ENCODE measurements at regions not wholly inside any gene's neighbourhood (a gene's known extent, or its start where the extent isn't known, plus 50 kb on each side); places are given as distances from the start of the nearest gene placed in this dataset.

GRCh38 chr20:10951904-10952303 lies 278.1 kb upstream of the JAG1 start:
- ATAC-seq, result no peak

GRCh38 chr20:10953437-10953836 lies 279.6 kb upstream of the JAG1 start:
- intact Hi-C loops (cut with DNase I), result no loop called here
- no peak for TF ChIP-seq CTCF (IDR thresholded peaks at IDR 0.05)
- Histone ChIP-seq H3K27ac (no peak overlapping the region), H3K4me3 (no peak overlapping the region), H3K36me3 (no peaks in the 10 kb centered on the region), H3K4me1 (no peaks in the 10 kb centered on the region), H3K27me3 (ENCODE audit: low read depth) (no peaks in the 10 kb centered on the region), H3K9me3 (no peaks in the 10 kb centered on the region)
- DNase-seq, result no peak
- no peak for ATAC-seq

More at GRCh38 chr20:10951904-10952303, 278.1 kb upstream of the JAG1 start:
- Histone ChIP-seq H3K4me3 (no peak overlapping the region), H3K36me3 (no peaks in the 10 kb centered on the region), H3K4me1 (no peaks in the 10 kb centered on the region), H3K27ac (no peak overlapping the region), H3K27me3 (ENCODE audit: low read depth) (no peaks in the 10 kb centered on the region), H3K9me3 (no peaks in the 10 kb centered on the region)
- TF ChIP-seq CTCF (IDR thresholded peaks at IDR 0.05), result no peak
- intact Hi-C loops (cut with DNase I), result no loop called here
- no peak for DNase-seq

- H3K27ac ChIP-seq, result no peak overlapping the region
- H3K36me3 ChIP-seq, result no peaks in the 10 kb centered on the region
- no peak overlapping the region for H3K4me3 ChIP-seq
- no peaks in the 10 kb centered on the region for H3K27me3 ChIP-seq (ENCODE audit: low read depth)
- no peaks in the 10 kb centered on the region for H3K4me1 ChIP-seq
- peak; percentile 84 for ATAC-seq
- H3K9me3 ChIP-seq, result no peaks in the 10 kb centered on the region
- DNase-seq, result no peak
- intact Hi-C loops (cut with DNase I), result no loop called here
- no peak for TF ChIP-seq CTCF (IDR thresholded peaks at IDR 0.05)
Observed at GRCh38 chr20:10954137-10954840, 280.5 kb upstream of the JAG1 start.

- Histone ChIP-seq H3K27ac (no peak overlapping the region), H3K27me3 (ENCODE audit: low read depth) (no peaks in the 10 kb centered on the region), H3K4me1 (no peaks in the 10 kb centered on the region), H3K9me3 (no peaks in the 10 kb centered on the region), H3K4me3 (no peak overlapping the region), H3K36me3 (no peaks in the 10 kb centered on the region)
- intact Hi-C loops (cut with DNase I), result no loop called here
- no peak for TF ChIP-seq CTCF (IDR thresholded peaks at IDR 0.05)
- DNase-seq (no peak), ATAC-seq (no peak)
Observed at GRCh38 chr20:10954908-10955580, 281.2 kb upstream of the JAG1 start.

GRCh38 chr20:10958279-10958678 lies 284.5 kb upstream of the JAG1 start:
- Histone ChIP-seq H3K9me3 (no peaks in the 10 kb centered on the region), H3K27me3 (ENCODE audit: low read depth) (no peaks in the 10 kb centered on the region), H3K4me1 (peaks cover 2% of the 10 kb centered on the region), H3K27ac (no peak overlapping the region), H3K36me3 (no peaks in the 10 kb centered on the region), H3K4me3 (no peak overlapping the region)
- no peak for DNase-seq
- intact Hi-C loops (cut with DNase I), result no loop called here
- ATAC-seq, result no peak
- TF ChIP-seq CTCF (IDR thresholded peaks at IDR 0.05), result no peak
